ENCODE measurements at regions not wholly inside any gene's neighbourhood (a gene's known extent, or its start where the extent isn't known, plus 50 kb on each side); places are given as distances from the start of the nearest gene placed in this dataset.

DNA sequence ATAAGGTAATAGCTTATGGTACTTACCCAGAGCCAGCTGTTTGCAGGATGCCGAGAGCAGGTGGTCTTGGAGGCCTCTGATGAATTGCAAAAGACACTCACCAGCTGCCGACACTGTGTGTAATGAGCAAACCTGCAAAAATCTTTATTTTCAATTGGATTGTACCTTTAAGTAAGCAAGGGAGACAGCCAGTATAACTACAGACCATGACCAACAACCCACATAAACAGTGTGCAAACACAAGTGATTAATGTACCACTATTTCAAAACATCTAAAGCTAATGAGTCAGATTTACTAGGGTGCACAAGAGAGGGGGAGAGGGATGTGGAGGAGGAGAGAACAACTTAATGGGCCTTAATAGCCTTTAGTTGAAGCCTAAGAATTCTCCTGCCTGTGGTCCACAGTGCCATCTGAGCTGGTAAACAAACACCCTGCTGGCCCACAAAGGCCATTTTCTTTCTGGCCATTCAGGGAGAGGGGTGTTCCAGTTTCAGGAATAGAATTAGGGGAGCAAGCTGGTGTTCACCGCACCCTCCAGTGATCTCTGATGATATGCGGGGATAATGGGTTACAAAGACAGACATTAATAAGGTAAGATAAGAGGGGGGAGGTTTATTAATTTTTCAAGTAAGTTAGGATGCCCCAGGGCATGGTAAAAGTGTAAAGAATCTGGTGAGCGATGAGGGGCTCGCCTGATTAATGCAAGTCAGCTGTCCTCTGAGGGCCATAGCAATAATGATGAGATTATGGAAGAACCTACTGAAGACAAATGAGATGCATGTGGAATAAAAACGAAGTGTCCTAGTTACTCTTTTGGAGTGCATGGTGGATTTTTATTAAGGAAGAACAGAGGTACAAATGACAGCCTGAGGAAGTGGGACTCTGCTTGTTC, 196.4 kb downstream of the HRH4 start (continued):
- TF ChIP-seq SIN3A (conservative IDR thresholded peaks at IDR 0.05 in 1 of 2, IDR thresholded peaks at IDR 0.05 in 1 of 2; ENCODE audit: low read depth in 1 of 2, low read length in 2 of 2) (no peak), POLR2A (IDR thresholded peaks at IDR 0.05; ENCODE audit: control extremely low read depth in 1 of 2, low read depth in 2 of 2, low read length in 2 of 2) (no peak), TBP (IDR thresholded peaks at IDR 0.05; ENCODE audit: low read depth, low read length) (no peak), POLR2AphosphoS5 (IDR thresholded peaks at IDR 0.05; ENCODE audit: low read depth, low read length) (no peak), GABPA (IDR thresholded peaks at IDR 0.05; ENCODE audit: borderline replicate concordance, insufficient read depth, low read length) (no peak)
